ENCODE measurements at regions not wholly inside any gene's neighbourhood (a gene's known extent, or its start where the extent isn't known, plus 50 kb on each side); places are given as distances from the start of the nearest gene placed in this dataset.

GRCh38 chr4:108378164-108378563 is 209.4 kb upstream of the LEF1 start:
- no peak for DNase-seq (ENCODE audit: low read depth in 2 of 2)
- no peak overlapping the region for H3K4me3 ChIP-seq (replicated peaks in 1 of 2; ENCODE audit: low read depth in 2 of 2, low read length in 2 of 2)

GRCh38 chr4:108377021-108377420 is 208.3 kb upstream of the LEF1 start:
- no peak for TF ChIP-seq CTCF (IDR thresholded peaks at IDR 0.05; ENCODE audit: low read depth, low read length)
- H3K4me3 ChIP-seq (replicated peaks in 1 of 2; ENCODE audit: low read depth in 2 of 2, low read length in 2 of 2): no peak overlapping the region
- DNase-seq (ENCODE audit: low read depth in 2 of 2): no peak

More at GRCh38 chr4:108378164-108378563, 209.4 kb upstream of the LEF1 start:
- no peak for TF ChIP-seq CTCF (IDR thresholded peaks at IDR 0.05; ENCODE audit: low read depth, low read length)

GRCh38 chr4:108375434-108375833 is 206.7 kb upstream of the LEF1 start:
- DNase-seq (ENCODE audit: low read depth in 2 of 2): no peak
- no peak overlapping the region for H3K4me3 ChIP-seq (replicated peaks in 1 of 2; ENCODE audit: low read depth in 2 of 2, low read length in 2 of 2)
- no peak for TF ChIP-seq CTCF (IDR thresholded peaks at IDR 0.05; ENCODE audit: low read depth, low read length)

GRCh38 chr4:108372681-108373080 is 203.9 kb upstream of the LEF1 start:
- no peak for DNase-seq (ENCODE audit: low read depth in 2 of 2)
- no peak overlapping the region for H3K4me3 ChIP-seq (replicated peaks in 1 of 2; ENCODE audit: low read depth in 2 of 2, low read length in 2 of 2)
- TF ChIP-seq CTCF (IDR thresholded peaks at IDR 0.05; ENCODE audit: low read depth, low read length): no peak

- no peak for TF ChIP-seq CTCF (IDR thresholded peaks at IDR 0.05; ENCODE audit: low read depth, low read length)
- H3K4me3 ChIP-seq (replicated peaks in 1 of 2; ENCODE audit: low read depth in 2 of 2, low read length in 2 of 2): no peak overlapping the region
- DNase-seq (ENCODE audit: low read depth in 2 of 2): no peak
Observed at GRCh38 chr4:108371282-108371681, 202.6 kb upstream of the LEF1 start.

- H3K4me3 ChIP-seq (replicated peaks in 1 of 2; ENCODE audit: low read depth in 2 of 2, low read length in 2 of 2): no peak overlapping the region
- no peak for DNase-seq (ENCODE audit: low read depth in 2 of 2)
- TF ChIP-seq CTCF (IDR thresholded peaks at IDR 0.05; ENCODE audit: low read depth, low read length): no peak
Observed at GRCh38 chr4:108370291-108371141, 201.8 kb upstream of the LEF1 start.

Measured in cardiac fibroblast (primary cell).